Panc1 (cell line): ENCODE measurements at regions not wholly inside any gene's neighbourhood (a gene's known extent, or its start where the extent isn't known, plus 50 kb on each side); places are given as distances from the start of the nearest gene placed in this dataset.
"Not testable (repeated sequence)": the region's sequence is repeated elsewhere in the genome, so short reads cannot be mapped to it uniquely, and the experiment has no call there.

Experiments used
- ATAC-seq: fragments of 200-7000 bp; cut with Tn5 transposase; 2 replicates; pipeline ENCODE4 v1.9.1; 2020; ENCODE audit warnings: mild to moderate bottlenecking, moderate library complexity
- BruUV-seq: library from RNA; stranded (reverse); fragments of 400-500 nt; replicated peaks from 2 replicates; lab custom pipeline; 2021; lab: Mats Ljungman, UMichigan
- CTCF ChIA-PET: fragments of 300-600 bp; sonication (Branson Sonifier 250); formaldehyde crosslinking; loops from one replicate; lab custom pipeline; 2022; ENCODE audit warnings: antibody characterized with exemption; lab: Charles Lee
- POLR2A ChIA-PET: fragments of 300-600 bp; sonication (Branson Sonifier 250); formaldehyde crosslinking; loops from one replicate; lab custom pipeline; 2022; ENCODE audit warnings: antibody characterized with exemption; lab: Charles Lee
- DNase-seq: peaks from one replicate; pipeline ENCODE4 v3.0.0-alpha.2; 2010; ENCODE audit warnings: low read depth, low spot score
- H3K27ac ChIP-seq: 2 replicates; pipeline ENCODE4 v1.5.1; 2011; ENCODE audit warnings: mild to moderate bottlenecking, low read length, inconsistent platforms
- H3K27me3 ChIP-seq: fragments of 200-500 bp; sonication (Bioruptor generic); 2 replicates; pipeline ENCODE4 v1.6.0; 2014; ENCODE audit warnings: low read length, inconsistent platforms; ENCODE audit not compliant: control insufficient read depth, insufficient read depth
- H3K36me3 ChIP-seq: fragments of 200-500 bp; sonication (Bioruptor generic); 2 replicates; pipeline ENCODE4 v1.5.1; 2014; ENCODE audit warnings: inconsistent platforms, mild to moderate bottlenecking, low read length, moderate library complexity; ENCODE audit not compliant: control insufficient read depth, insufficient read depth
- H3K4me1 ChIP-seq: 2 replicates; pipeline ENCODE4 v1.5.1; 2011; ENCODE audit warnings: inconsistent platforms, mild to moderate bottlenecking, low read length, moderate library complexity; ENCODE audit not compliant: control insufficient read depth, insufficient read depth
- H3K4me3 ChIP-seq, 2 experiments: 2 replicates each; pipeline ENCODE4 v1.5.1; 2011 to 2012; ENCODE audit warnings: low read depth in 2 of 2, low read length in 2 of 2, mild to moderate bottlenecking in 2 of 2, inconsistent platforms in 1 of 2, moderate library complexity in 1 of 2
- H3K9me3 ChIP-seq: fragments of 200-500 bp; sonication (Bioruptor generic); 2 replicates; pipeline ENCODE4 v1.5.1; 2014; ENCODE audit warnings: low read depth, mild to moderate bottlenecking, inconsistent platforms, low read length, moderate library complexity; ENCODE audit not compliant: control insufficient read depth, insufficient read depth
- POLR2AphosphoS5 ChIP-seq: IDR thresholded peaks from 2 replicates; pipeline ENCODE4 v1.6.1; 2012; ENCODE audit warnings: mild to moderate bottlenecking, low read depth, low read length, moderate library complexity
- SIN3A ChIP-seq: IDR thresholded peaks from 2 replicates; pipeline ENCODE4 v1.6.1; 2012; ENCODE audit warnings: low read depth, mild to moderate bottlenecking, low read length, moderate library complexity, borderline replicate concordance; ENCODE audit not compliant: insufficient read depth
- TCF7L2 ChIP-seq: IDR thresholded peaks from 2 replicates; pipeline ENCODE4 v1.6.1; 2011; ENCODE audit warnings: mild to moderate bottlenecking, low read depth, low read length, inconsistent platforms
- in situ Hi-C: cut with HindIII; loops from 2 replicates; pipeline ENCODE4 v1.10.0; 2016; ENCODE audit warnings: low sequenced_read_pairs, low pct_unique_long_range_greater_than_20kb
- intact Hi-C: fragments of 100-400 bp; cut with micrococcal nuclease; formaldehyde crosslinking; loops from one replicate; pipeline ENCODE4 v1.10.0; 2022; ENCODE audit not compliant: unreplicated experiment
- TF ChIP-seq, protein P1 (sequence below): fragments of 450-650 bp; IDR thresholded peaks from 2 replicates; pipeline ENCODE4 v1.5.1; 2017; ENCODE audit warnings: mild to moderate bottlenecking
- TF ChIP-seq, protein P2 (sequence below), 2 experiments: IDR thresholded peaks; 2 replicates each; pipeline ENCODE4 v1.6.1; 2011 to 2012; ENCODE audit warnings: low read depth in 2 of 2, control low read depth in 1 of 2, low read length in 1 of 2, mild to moderate bottlenecking in 1 of 2, moderate library complexity in 1 of 2; ENCODE audit not compliant: insufficient read depth in 1 of 2

DNA sequence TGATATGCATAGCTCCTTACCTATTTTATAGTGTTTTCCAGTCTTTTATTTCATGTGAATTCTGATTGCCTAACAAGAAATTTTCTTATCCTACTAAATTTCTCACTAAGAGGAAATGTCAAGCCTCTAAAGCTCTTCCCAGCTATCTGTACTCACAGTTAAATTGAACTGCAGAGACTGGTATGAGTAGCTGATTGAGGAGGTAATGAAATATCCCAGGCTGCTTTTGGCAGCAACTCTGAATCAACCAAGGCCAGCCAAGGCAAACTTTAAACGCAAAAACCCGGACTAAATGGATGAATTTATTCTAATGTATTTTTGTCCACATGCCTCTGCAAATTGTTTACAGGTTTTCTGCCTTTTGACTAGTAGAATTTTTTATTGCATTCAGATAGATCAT, 119.1 kb upstream of the PMCH start:
- BruUV-seq: no TSS peak
- DNase-seq (no peak), ATAC-seq (no peak)
- intact Hi-C loops: no loop called here
- TF ChIP-seq, protein P1, sequence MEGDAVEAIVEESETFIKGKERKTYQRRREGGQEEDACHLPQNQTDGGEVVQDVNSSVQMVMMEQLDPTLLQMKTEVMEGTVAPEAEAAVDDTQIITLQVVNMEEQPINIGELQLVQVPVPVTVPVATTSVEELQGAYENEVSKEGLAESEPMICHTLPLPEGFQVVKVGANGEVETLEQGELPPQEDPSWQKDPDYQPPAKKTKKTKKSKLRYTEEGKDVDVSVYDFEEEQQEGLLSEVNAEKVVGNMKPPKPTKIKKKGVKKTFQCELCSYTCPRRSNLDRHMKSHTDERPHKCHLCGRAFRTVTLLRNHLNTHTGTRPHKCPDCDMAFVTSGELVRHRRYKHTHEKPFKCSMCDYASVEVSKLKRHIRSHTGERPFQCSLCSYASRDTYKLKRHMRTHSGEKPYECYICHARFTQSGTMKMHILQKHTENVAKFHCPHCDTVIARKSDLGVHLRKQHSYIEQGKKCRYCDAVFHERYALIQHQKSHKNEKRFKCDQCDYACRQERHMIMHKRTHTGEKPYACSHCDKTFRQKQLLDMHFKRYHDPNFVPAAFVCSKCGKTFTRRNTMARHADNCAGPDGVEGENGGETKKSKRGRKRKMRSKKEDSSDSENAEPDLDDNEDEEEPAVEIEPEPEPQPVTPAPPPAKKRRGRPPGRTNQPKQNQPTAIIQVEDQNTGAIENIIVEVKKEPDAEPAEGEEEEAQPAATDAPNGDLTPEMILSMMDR: no peak
- no peak for TF ChIP-seq TCF7L2
- TF ChIP-seq, protein P2, sequence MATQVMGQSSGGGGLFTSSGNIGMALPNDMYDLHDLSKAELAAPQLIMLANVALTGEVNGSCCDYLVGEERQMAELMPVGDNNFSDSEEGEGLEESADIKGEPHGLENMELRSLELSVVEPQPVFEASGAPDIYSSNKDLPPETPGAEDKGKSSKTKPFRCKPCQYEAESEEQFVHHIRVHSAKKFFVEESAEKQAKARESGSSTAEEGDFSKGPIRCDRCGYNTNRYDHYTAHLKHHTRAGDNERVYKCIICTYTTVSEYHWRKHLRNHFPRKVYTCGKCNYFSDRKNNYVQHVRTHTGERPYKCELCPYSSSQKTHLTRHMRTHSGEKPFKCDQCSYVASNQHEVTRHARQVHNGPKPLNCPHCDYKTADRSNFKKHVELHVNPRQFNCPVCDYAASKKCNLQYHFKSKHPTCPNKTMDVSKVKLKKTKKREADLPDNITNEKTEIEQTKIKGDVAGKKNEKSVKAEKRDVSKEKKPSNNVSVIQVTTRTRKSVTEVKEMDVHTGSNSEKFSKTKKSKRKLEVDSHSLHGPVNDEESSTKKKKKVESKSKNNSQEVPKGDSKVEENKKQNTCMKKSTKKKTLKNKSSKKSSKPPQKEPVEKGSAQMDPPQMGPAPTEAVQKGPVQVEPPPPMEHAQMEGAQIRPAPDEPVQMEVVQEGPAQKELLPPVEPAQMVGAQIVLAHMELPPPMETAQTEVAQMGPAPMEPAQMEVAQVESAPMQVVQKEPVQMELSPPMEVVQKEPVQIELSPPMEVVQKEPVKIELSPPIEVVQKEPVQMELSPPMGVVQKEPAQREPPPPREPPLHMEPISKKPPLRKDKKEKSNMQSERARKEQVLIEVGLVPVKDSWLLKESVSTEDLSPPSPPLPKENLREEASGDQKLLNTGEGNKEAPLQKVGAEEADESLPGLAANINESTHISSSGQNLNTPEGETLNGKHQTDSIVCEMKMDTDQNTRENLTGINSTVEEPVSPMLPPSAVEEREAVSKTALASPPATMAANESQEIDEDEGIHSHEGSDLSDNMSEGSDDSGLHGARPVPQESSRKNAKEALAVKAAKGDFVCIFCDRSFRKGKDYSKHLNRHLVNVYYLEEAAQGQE (IDR thresholded peaks at IDR 0.05; ENCODE audit: insufficient read depth in 1 of 2, low read depth in 2 of 2, low read length in 1 of 2): no peak
- TF ChIP-seq SIN3A: no peak
- no peak for TF ChIP-seq POLR2AphosphoS5
- H3K27ac ChIP-seq: no peak overlapping the region
- 0 out of 2 replicates have a peak, but pooled peaks cover 3% of the 10 kb centered on the region for H3K27me3 ChIP-seq
- no peaks in the 10 kb centered on the region for H3K36me3 ChIP-seq
- no peak overlapping the region for H3K4me3 ChIP-seq
- no peaks in the 10 kb centered on the region for H3K4me1 ChIP-seq
- POLR2A ChIA-PET: no interaction called here
- H3K9me3 ChIP-seq: no peaks in the 10 kb centered on the region
- in situ Hi-C loops: no loop called here
- CTCF ChIA-PET: no interaction called here

DNA sequence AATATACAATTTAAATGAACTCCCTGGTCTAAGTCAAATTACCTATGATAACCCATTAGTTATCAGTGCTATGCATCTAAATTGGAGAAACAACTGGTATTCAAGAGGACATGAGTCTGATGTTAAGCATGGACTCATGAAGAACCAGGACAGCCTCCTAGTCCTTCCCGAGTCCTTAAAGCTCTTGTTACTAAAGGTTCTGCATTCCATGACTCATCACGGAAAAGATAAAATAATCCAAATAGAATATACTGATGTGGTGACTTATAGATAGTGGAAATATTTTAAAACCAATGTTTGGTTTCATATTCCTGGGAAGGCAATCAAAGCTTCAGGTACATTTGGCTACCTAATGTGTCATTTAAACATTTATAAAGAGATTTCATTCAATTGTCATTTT, 117.2 kb upstream of the PMCH start:
- Histone ChIP-seq H3K4me1 (no peaks in the 10 kb centered on the region), H3K27me3 (0 out of 2 replicates have a peak, but pooled peaks cover 3% of the 10 kb centered on the region), H3K36me3 (no peaks in the 10 kb centered on the region), H3K9me3 (no peaks in the 10 kb centered on the region), H3K27ac (no peak overlapping the region), H3K4me3 (no peak overlapping the region)
- no peak for ATAC-seq
- DNase-seq: no peak
- in situ Hi-C loops (no loop called here), intact Hi-C loops (no loop called here)
- POLR2A ChIA-PET: no interaction called here
- TF ChIP-seq TCF7L2: no peak
- CTCF ChIA-PET: no interaction called here
- BruUV-seq: no TSS peak

DNA sequence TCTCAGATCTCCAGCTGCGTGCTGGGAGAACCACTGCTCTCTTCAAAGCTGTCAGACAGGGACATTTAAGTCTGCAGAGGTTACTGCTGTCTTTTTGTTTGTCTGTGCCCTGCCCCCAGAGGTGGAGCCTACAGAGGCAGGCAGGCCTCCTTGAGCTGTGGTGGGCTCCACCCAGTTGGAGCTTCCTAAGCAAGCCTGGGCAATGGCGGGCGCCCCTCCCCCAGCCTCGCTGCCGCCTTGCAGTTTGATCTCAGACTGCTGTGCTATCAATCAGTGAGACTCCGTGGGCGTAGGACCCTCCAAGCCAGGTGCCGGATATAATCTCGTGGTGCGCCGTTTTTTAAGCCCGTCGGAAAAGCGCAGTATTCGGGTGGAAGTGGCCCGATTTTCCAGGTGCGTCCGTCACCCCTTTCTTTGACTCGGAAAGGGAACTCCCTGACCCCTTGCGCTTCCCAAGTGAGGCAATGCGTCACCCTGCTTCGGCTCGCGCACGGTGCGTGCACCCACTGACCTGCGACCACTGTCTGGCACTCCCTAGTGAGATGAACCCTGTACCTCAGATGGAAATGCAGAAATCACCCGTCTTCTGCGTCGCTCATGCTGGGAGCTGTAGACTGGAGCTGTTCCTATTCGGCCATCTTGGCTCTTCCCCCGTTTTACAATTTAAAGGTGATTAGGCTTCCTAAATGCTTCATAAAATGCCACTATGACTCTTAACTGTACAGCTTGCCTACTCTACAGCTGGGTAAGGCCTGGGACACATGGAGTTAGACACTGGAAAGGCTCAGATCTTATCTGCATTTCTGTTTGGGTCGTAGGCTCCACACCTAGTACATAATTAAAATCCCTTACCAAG, 115.7 kb upstream of the PMCH start:
- not testable (repeated sequence) for ATAC-seq, H3K27me3 ChIP-seq

More for the DNA sequence above, 115.7 kb upstream of the PMCH start:
- BruUV-seq, CTCF ChIA-PET, H3K27ac ChIP-seq, POLR2A ChIA-PET, intact Hi-C loops, H3K9me3 ChIP-seq, H3K4me3 ChIP-seq, DNase-seq, H3K4me1 ChIP-seq, H3K36me3 ChIP-seq, in situ Hi-C loops: not testable (repeated sequence)
